Upper lobe of right lung (tissue), 1 donor: ENCODE measurements at regions not wholly inside any gene's neighbourhood (a gene's known extent, or its start where the extent isn't known, plus 50 kb on each side); places are given as distances from the start of the nearest gene placed in this dataset.
"Not testable (repeated sequence)": the region's sequence is repeated elsewhere in the genome, so short reads cannot be mapped to it uniquely, and the experiment has no call there.

Experiments
- ATAC-seq: fragments of 200-7000 bp; cut with Tn5 transposase; one replicate; pipeline ENCODE4 v1.9.1; 2020; ENCODE audit warnings: mild to moderate bottlenecking, moderate library complexity
- DNase-seq: peaks from one replicate; pipeline ENCODE4 v3.0.0-alpha.2; 2020
- H3K27ac ChIP-seq: fragments of 200-600 bp; one replicate; pipeline ENCODE4 v1.8.0; 2022
- H3K27me3 ChIP-seq: fragments of 200-600 bp; one replicate; pipeline ENCODE4 v1.8.0; 2022; ENCODE audit warnings: mild to moderate bottlenecking
- H3K36me3 ChIP-seq: fragments of 200-600 bp; one replicate; pipeline ENCODE4 v1.8.0; 2022
- H3K4me1 ChIP-seq: fragments of 200-600 bp; one replicate; pipeline ENCODE4 v1.8.0; 2022
- H3K4me3 ChIP-seq: fragments of 200-600 bp; one replicate; pipeline ENCODE4 v1.8.0; 2022; ENCODE audit warnings: mild to moderate bottlenecking
- H3K9me3 ChIP-seq: fragments of 200-600 bp; one replicate; pipeline ENCODE4 v1.8.0; 2022
- intact Hi-C: fragments of 100-400 bp; cut with DNase I; formaldehyde crosslinking; loops from one replicate; pipeline ENCODE4 v1.11.0; 2022
- TF ChIP-seq, protein P1 (sequence below): fragments of 200-600 bp; IDR thresholded peaks from one replicate; pipeline ENCODE4 v1.8.0; 2022; ENCODE audit warnings: antibody characterized with exemption
- donor health status: DM: no; HTN: yes; CAD: no; lungs with severe emphysema.

DNA sequence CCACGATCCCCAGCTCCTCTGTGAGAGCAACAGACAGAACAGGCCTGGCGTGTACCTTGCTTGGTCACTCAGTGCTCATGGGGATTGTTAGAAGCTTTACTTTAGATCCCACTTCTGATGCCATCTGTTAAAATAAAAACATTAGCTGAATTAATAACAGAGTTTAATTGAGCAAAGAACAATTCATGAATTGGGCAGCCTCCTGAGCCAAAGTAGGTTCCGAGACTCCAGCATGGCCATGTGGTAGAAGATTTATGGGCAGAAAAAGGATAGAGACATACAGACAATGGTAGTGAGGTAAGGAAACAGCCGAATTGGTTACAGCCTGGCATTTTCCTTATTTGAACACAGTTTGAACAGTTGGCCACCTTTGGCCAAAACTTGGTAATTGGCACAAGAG, 223.9 kb upstream of the TRPC4 start:
- intact Hi-C loops = no loop called here
- TF ChIP-seq, protein P1, sequence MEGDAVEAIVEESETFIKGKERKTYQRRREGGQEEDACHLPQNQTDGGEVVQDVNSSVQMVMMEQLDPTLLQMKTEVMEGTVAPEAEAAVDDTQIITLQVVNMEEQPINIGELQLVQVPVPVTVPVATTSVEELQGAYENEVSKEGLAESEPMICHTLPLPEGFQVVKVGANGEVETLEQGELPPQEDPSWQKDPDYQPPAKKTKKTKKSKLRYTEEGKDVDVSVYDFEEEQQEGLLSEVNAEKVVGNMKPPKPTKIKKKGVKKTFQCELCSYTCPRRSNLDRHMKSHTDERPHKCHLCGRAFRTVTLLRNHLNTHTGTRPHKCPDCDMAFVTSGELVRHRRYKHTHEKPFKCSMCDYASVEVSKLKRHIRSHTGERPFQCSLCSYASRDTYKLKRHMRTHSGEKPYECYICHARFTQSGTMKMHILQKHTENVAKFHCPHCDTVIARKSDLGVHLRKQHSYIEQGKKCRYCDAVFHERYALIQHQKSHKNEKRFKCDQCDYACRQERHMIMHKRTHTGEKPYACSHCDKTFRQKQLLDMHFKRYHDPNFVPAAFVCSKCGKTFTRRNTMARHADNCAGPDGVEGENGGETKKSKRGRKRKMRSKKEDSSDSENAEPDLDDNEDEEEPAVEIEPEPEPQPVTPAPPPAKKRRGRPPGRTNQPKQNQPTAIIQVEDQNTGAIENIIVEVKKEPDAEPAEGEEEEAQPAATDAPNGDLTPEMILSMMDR = no peak
- H3K27ac ChIP-seq = no peak overlapping the region
- H3K36me3 ChIP-seq = no peaks in the 10 kb centered on the region
- no peak overlapping the region for H3K4me3 ChIP-seq
- ATAC-seq (no peak), DNase-seq (no peak)
- no peaks in the 10 kb centered on the region for H3K27me3 ChIP-seq
- no peaks in the 10 kb centered on the region for H3K9me3 ChIP-seq
- no peaks in the 10 kb centered on the region for H3K4me1 ChIP-seq

DNA sequence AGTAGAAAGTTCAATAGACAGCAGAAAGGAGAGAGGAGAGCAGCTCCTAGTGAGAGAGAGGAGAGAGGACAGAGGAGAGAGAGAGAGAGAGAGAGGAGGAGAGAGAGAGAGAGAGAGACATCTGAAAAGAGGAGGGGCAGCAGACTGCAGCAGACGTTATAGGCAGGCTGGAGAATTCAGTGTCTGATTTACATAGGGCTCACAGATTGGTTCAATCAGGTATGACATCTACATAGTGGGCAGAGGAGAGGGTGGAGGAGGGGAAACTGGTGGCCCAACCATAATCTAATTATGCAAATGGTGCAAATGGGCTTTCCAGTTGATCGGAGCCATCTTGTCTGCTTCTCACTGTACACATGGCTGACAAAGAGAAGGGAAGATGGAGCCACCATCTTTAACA, 221.3 kb upstream of the TRPC4 start:
- H3K9me3 ChIP-seq = no peaks in the 10 kb centered on the region
- no peaks in the 10 kb centered on the region for H3K27me3 ChIP-seq
- H3K4me3 ChIP-seq = no peak overlapping the region
- no peaks in the 10 kb centered on the region for H3K36me3 ChIP-seq
- intact Hi-C loops = no loop called here
- H3K4me1 ChIP-seq = no peaks in the 10 kb centered on the region
- no peak for DNase-seq
- H3K27ac ChIP-seq = no peak overlapping the region
- no peak for ATAC-seq
- TF ChIP-seq, protein P1 = no peak

DNA sequence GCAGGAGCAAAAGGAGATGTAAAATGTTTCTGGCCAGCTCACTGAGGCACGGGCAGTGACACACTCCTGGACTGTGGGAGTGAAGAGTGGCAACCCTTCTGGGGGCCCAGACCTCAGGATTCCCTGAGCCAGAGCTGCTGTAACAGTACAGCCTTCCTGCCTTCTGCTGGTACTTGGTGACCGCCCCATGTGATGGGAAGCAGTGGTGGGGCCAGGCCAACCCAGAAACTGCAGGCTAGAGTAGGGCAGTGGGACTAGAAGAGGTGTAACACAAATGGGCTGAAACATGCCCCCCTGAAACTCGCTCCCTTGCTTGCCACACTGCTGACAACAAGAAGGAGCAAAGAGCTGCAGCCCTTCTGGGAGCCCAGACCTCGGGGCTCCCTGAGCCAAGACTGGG, 217.1 kb upstream of the TRPC4 start:
- ATAC-seq (peak; percentile 29), DNase-seq (peak; percentile 40)
- H3K4me3 ChIP-seq = no peak overlapping the region
- H3K9me3 ChIP-seq = no peaks in the 10 kb centered on the region
- no peaks in the 10 kb centered on the region for H3K27me3 ChIP-seq
- TF ChIP-seq, protein P1 = no peak
- H3K36me3 ChIP-seq = no peaks in the 10 kb centered on the region
- H3K4me1 ChIP-seq = no peaks in the 10 kb centered on the region
- H3K27ac ChIP-seq = no peak overlapping the region
- intact Hi-C loops = no loop called here

DNA sequence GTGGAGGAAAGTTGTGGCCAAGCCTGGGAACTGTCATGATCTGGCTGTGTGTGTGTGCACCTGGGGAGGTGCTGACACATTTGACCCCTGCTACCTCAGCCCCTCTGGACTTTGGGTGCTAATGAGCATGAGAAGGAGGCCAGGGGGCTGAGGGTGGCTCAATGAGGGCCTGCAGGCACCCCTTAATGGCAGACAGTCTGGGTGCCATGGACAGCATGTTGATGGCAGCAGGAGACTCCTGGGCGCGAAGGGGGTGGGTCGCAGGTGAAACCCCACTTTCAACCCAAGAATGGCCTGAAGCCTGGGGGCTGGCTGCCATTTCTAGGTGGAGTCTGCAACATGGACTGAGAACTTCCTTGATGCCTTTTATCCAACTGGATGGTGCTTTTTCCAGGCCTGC, 216.4 kb upstream of the TRPC4 start:
- H3K36me3 ChIP-seq = no peaks in the 10 kb centered on the region
- no peak overlapping the region for H3K4me3 ChIP-seq
- intact Hi-C loops = no loop called here
- no peak overlapping the region for H3K27ac ChIP-seq
- ATAC-seq (no peak), DNase-seq (peak; percentile 29)
- no peaks in the 10 kb centered on the region for H3K4me1 ChIP-seq
- no peaks in the 10 kb centered on the region for H3K9me3 ChIP-seq
- TF ChIP-seq, protein P1 = no peak
- H3K27me3 ChIP-seq = no peaks in the 10 kb centered on the region

DNA sequence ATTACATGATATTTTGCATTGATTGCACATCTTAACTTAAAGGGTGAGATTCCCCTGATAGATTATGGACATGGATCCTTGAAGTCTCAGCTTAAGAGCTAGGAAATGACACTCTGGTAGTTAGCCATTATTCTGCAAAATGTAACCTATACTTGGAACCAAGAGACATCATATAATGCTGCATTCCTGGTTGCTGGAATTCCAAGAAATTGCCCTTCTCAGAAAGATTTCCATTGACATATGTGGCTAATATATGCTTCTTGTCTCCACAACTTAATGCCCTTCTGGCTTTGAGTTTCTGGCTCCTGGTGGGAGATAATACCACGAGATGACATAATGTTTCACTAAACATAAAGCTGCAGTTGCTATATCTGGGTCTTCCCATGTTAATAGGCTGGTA, 204.4 kb upstream of the TRPC4 start:
- TF ChIP-seq, protein P1 = no peak
- H3K4me3 ChIP-seq = no peak overlapping the region
- H3K27me3 ChIP-seq = no peaks in the 10 kb centered on the region
- H3K36me3 ChIP-seq = no peaks in the 10 kb centered on the region
- no peak overlapping the region for H3K27ac ChIP-seq
- DNase-seq (no peak), ATAC-seq (no peak)
- intact Hi-C loops = no loop called here
- no peaks in the 10 kb centered on the region for H3K4me1 ChIP-seq
- no peaks in the 10 kb centered on the region for H3K9me3 ChIP-seq

DNA sequence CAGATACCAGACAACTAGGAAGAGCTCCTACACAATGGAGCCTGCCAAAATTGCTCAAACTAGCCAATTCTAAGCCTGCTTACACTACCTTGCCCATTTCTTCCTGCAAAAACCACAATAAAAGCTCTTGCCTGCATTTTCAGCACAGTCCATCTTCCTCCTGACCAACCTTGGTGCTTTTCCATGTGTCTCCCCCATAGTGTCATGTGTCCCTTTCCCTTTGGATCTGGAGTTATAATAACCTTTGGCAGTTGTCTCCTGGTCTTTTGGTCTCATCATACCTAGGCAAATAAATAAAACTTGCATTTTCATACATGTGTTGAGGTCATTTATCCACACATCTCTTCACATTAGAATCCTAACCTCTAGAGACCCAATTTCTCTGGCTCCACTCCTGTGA, 203.1 kb upstream of the TRPC4 start:
- TF ChIP-seq, protein P1 = no peak
- no peaks in the 10 kb centered on the region for H3K4me1 ChIP-seq

DNA sequence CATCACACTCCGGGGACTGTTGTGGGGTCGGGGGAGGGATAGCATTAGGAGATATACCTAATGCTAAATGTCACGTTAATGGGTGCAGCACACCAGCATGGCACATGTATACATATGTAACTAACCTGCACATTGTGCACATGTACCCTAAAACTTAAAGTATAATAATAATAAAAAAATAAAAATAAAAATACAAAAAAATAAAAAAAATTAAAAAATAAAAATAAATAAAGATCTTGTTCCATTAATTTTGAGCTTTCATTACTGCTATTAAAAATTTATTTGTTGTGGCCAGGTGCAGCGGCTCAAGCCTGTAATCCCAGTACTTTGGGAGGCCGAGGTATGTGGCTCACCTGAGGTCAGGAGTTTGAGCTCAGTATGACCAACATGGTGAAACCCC, 201.8 kb upstream of the TRPC4 start:
- ATAC-seq = not testable (repeated sequence)

More for the DNA sequence above, 203.1 kb upstream of the TRPC4 start:
- ATAC-seq = no peak
- Histone ChIP-seq H3K4me3 (no peak overlapping the region), H3K36me3 (no peaks in the 10 kb centered on the region), H3K27me3 (no peaks in the 10 kb centered on the region), H3K27ac (no peak overlapping the region), H3K9me3 (no peaks in the 10 kb centered on the region)
- no peak for DNase-seq
- intact Hi-C loops = no loop called here

More for the DNA sequence above, 201.8 kb upstream of the TRPC4 start:
- H3K36me3 ChIP-seq, H3K4me3 ChIP-seq, DNase-seq, H3K9me3 ChIP-seq, H3K27ac ChIP-seq, H3K4me1 ChIP-seq, H3K27me3 ChIP-seq, intact Hi-C loops: not testable (repeated sequence)
